ENCODE measurements at regions not wholly inside any gene's neighbourhood (a gene's known extent, or its start where the extent isn't known, plus 50 kb on each side); places are given as distances from the start of the nearest gene placed in this dataset.
"Not testable (repeated sequence)": the region's sequence is repeated elsewhere in the genome, so short reads cannot be mapped to it uniquely, and the experiment has no call there.

DNA sequence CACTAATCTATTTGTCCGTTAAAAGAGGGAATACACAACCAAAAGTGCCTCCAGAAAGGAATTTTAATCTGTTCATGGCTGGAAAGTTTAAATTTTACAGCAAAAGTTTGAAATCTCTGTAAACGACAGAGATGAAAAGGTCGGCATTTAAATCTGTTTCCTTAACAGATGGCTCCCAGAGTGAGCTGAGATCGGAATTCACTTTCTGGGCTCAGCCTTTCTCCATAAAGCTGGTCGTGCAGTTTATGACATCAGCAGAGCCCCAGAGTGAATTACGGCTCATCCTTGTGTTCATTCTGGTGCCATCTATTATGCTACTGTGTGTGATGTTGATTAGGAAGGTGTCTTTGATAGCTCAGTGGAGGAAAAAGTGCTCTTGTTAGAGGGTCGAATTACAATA is 117.6 kb upstream of the ZFP64 start:
- Histone ChIP-seq H3K36me3 (ENCODE audit: control insufficient read depth, insufficient read depth, low read length) (no peaks in the 10 kb centered on the region), H3K27me3 (ENCODE audit: control insufficient read depth, insufficient read depth, low read length) (peaks cover under 1% of the 10 kb centered on the region), H3K4me3 (ENCODE audit: low read depth, low read length) (no peak overlapping the region)
- TF ChIP-seq, protein P1, sequence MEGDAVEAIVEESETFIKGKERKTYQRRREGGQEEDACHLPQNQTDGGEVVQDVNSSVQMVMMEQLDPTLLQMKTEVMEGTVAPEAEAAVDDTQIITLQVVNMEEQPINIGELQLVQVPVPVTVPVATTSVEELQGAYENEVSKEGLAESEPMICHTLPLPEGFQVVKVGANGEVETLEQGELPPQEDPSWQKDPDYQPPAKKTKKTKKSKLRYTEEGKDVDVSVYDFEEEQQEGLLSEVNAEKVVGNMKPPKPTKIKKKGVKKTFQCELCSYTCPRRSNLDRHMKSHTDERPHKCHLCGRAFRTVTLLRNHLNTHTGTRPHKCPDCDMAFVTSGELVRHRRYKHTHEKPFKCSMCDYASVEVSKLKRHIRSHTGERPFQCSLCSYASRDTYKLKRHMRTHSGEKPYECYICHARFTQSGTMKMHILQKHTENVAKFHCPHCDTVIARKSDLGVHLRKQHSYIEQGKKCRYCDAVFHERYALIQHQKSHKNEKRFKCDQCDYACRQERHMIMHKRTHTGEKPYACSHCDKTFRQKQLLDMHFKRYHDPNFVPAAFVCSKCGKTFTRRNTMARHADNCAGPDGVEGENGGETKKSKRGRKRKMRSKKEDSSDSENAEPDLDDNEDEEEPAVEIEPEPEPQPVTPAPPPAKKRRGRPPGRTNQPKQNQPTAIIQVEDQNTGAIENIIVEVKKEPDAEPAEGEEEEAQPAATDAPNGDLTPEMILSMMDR (IDR thresholded peaks at IDR 0.05; ENCODE audit: insufficient read depth, low read length, poor library complexity, severe bottlenecking), result no peak
- no peak for DNase-seq (ENCODE audit: low read depth)

DNA sequence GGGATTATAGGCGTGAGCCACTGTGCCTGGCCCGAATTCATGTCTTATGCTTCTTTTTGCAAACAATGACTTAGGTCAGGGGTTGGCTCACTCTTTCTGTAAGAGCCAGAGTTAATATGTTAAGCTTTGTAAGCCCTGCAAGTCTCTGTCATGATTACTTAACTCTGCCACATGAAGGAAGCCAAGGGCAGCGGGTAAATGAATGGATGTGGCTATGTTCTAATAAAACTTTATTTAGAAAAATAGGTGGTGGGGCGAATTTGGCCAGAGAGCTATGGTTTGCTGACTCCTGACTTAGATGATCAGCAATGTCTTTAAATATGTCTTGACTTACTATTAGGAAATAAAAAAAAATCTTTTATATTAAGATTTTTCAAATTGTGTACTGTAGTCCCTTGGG is 114.9 kb upstream of the ZFP64 start:
- no peak for DNase-seq (ENCODE audit: low read depth)
- no peaks in the 10 kb centered on the region for H3K27me3 ChIP-seq (ENCODE audit: control insufficient read depth, insufficient read depth, low read length)
- no peak overlapping the region for H3K4me3 ChIP-seq (ENCODE audit: low read depth, low read length)
- H3K36me3 ChIP-seq (ENCODE audit: control insufficient read depth, insufficient read depth, low read length), result no peaks in the 10 kb centered on the region
- TF ChIP-seq, protein P1 (IDR thresholded peaks at IDR 0.05; ENCODE audit: insufficient read depth, low read length, poor library complexity, severe bottlenecking), result no peak

DNA sequence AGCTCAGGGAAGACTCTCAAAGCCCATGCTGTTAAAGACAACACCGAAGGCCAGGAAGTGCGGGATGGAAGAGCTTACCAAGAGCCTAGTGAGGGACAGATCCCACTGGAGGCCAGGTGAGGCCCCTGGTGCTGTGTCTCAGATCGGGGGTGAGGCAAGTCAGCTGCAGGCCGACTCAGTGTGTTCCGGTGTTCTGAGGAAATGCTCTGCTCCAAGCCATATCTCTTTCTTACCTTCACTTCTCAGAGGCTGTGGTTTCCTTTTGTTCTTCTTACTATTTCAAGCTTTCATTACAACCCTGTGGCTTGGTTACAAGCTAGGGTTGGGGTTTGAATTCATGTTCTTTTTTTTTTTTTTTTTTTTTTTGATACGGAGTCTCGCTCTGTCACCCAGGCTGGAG is 114.3 kb upstream of the ZFP64 start:
- DNase-seq (ENCODE audit: low read depth), result no peak
- Histone ChIP-seq H3K27me3 (ENCODE audit: control insufficient read depth, insufficient read depth, low read length) (no peaks in the 10 kb centered on the region), H3K36me3 (ENCODE audit: control insufficient read depth, insufficient read depth, low read length) (no peaks in the 10 kb centered on the region), H3K4me3 (ENCODE audit: low read depth, low read length) (no peak overlapping the region)
- TF ChIP-seq, protein P1 (IDR thresholded peaks at IDR 0.05; ENCODE audit: insufficient read depth, low read length, poor library complexity, severe bottlenecking), result no peak

DNA sequence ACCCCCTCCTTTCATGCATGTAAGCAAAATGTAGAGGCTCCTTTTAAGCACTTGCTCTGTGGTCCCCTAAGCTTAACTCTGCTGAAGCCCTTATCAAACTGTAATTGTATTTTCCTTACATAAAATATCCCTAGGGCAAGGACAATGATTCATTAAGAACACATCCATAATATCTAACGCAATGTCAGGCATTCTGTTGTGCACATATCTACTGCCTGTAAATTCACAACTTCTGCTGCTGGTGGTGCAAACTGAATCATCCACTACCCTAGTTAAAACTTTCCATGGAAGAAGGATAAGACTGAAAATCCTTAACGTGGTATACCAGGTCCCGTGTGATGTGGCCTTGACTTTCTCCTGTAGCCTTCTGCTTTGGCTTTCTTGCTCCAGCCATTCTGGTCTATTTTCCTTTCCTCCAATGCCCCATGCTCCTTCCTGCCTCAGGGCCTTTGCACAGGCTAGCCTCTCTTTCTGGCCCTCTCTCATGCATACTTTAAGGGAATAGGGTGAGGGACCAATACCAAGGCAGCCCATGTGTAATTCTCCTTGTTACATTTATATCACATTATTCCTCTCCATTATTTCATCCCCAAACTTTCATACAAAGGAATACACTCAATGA is 113.6 kb upstream of the ZFP64 start:
- TF ChIP-seq, protein P1 (IDR thresholded peaks at IDR 0.05; ENCODE audit: insufficient read depth, low read length, poor library complexity, severe bottlenecking), result no peak
- Histone ChIP-seq H3K4me3 (ENCODE audit: low read depth, low read length) (no peak overlapping the region), H3K27me3 (ENCODE audit: control insufficient read depth, insufficient read depth, low read length) (no peaks in the 10 kb centered on the region), H3K36me3 (ENCODE audit: control insufficient read depth, insufficient read depth, low read length) (no peaks in the 10 kb centered on the region)
- DNase-seq (ENCODE audit: low read depth), result no peak

DNA sequence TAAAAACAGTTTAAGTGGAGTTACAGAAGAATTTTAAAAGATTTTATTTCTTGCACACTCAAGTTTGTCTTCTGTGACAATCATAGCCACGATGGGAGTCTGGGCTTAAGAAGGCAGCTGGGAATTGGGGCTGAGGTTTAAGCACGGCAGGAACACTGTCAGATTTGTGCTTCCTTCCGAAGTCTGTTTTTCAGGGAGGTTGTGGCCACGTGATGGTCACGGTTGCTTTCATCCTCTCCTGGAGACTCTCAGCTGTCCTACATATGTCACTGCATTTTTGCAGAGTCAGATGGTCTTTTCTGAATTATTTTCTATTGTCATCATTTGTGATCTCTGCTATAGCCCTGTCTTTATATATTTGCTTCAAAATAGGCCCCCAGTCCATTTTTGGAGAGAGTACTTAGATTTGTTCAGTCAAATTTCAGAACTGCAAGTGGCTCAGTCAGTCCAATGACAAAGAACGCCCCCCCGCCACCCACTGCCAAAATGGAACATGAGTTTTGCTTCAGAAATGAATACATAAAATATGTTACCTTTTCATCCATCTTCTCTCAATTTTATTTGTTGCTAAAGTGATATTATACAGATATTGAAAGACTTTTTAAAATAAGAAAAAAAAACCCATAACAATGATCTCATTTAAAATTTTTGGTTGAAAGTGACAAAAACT is 111.8 kb upstream of the ZFP64 start:
- TF ChIP-seq, protein P1 (IDR thresholded peaks at IDR 0.05; ENCODE audit: insufficient read depth, low read length, poor library complexity, severe bottlenecking), result no peak
- H3K27me3 ChIP-seq (ENCODE audit: control insufficient read depth, insufficient read depth, low read length), result no peaks in the 10 kb centered on the region
- no peaks in the 10 kb centered on the region for H3K36me3 ChIP-seq (ENCODE audit: control insufficient read depth, insufficient read depth, low read length)
- no peak overlapping the region for H3K4me3 ChIP-seq (ENCODE audit: low read depth, low read length)
- no peak for DNase-seq (ENCODE audit: low read depth)

DNA sequence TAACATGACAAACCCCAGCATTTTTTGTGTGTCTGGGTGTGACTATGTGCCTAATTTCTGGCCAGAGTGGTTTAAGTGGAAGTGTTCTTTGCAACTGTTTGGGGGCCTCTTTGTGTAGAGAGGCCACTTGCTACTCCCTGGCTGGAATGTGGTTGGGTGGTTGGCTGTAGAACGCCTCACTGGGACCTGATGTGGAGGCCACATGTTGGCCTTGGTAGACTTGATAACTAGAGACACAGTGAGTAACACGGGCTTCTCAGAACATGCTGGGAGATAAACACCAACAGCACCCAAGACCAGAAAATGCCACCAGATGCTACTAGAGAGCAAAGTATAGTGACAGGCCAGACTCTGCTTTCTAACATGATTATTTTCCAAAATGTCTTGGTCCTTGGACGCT is 111.2 kb upstream of the ZFP64 start:
- Histone ChIP-seq H3K27me3 (ENCODE audit: control insufficient read depth, insufficient read depth, low read length) (no peaks in the 10 kb centered on the region), H3K36me3 (ENCODE audit: control insufficient read depth, insufficient read depth, low read length) (no peaks in the 10 kb centered on the region), H3K4me3 (ENCODE audit: low read depth, low read length) (no peak overlapping the region)
- TF ChIP-seq, protein P1 (IDR thresholded peaks at IDR 0.05; ENCODE audit: insufficient read depth, low read length, poor library complexity, severe bottlenecking), result no peak
- DNase-seq (ENCODE audit: low read depth), result no peak

DNA sequence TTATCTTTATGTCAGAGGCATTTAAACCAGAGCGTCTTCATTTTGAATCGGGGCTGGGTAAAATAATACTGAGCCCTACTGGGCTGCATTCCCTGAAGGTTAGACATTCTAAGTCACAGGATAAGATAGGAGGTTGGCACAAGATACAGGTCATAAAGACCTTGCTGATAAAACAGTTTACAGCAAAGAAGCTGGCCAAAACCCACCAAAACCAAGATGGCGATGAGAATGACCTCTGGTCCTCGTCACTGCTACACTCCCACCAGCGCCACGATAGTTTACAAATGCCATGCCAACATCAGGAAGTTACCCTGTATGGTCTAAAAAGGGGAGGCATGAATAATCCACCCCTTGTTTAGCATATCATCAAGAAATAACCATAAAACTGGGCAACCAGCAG is 110.5 kb upstream of the ZFP64 start:
- H3K27me3 ChIP-seq (ENCODE audit: control insufficient read depth, insufficient read depth, low read length); DNase-seq (ENCODE audit: low read depth); H3K4me3 ChIP-seq (ENCODE audit: low read depth, low read length); H3K36me3 ChIP-seq (ENCODE audit: control insufficient read depth, insufficient read depth, low read length): not testable (repeated sequence)

Data from kidney epithelial cell (primary cell).